Tibial nerve (tissue), 4 donors: ENCODE measurements at regions not wholly inside any gene's neighbourhood (a gene's known extent, or its start where the extent isn't known, plus 50 kb on each side); places are given as distances from the start of the nearest gene placed in this dataset.

ENCODE experiments used
- DNase-seq, 2 donors: peaks; one replicate each; pipeline ENCODE4 v3.0.0-alpha.2; 2019; ENCODE audit warnings: low spot score in 2 of 2
- H3K27ac ChIP-seq, 4 donors: fragments of 200-600 bp; sonication (generic) in 3 of 4; one replicate each; pipeline ENCODE4 v1.5.1; 2017 to 2019; ENCODE audit warnings: mild to moderate bottlenecking in 1 of 4
- H3K27me3 ChIP-seq, 2 donors: fragments of 200-600 bp; sonication (generic) in 1 of 2; one replicate each; pipeline versions ENCODE4 v1.5.1 to v1.6.0; 2017 to 2019
- H3K36me3 ChIP-seq, 3 donors: fragments of 200-600 bp; sonication (generic); one replicate each; pipeline ENCODE4 v1.5.1; 2018 to 2019
- H3K4me1 ChIP-seq, 4 donors: fragments of 200-600 bp; sonication (generic) in 3 of 4; one replicate each; pipeline ENCODE4 v1.5.1; 2017 to 2019
- H3K4me3 ChIP-seq, 4 donors: fragments of 200-600 bp; sonication (generic) in 3 of 4; one replicate each; pipeline ENCODE4 v1.5.1; 2017 to 2019; ENCODE audit warnings: mild to moderate bottlenecking in 1 of 4, moderate library complexity in 1 of 4
- H3K9me3 ChIP-seq, 4 donors: fragments of 200-600 bp; sonication (generic) in 3 of 4; one replicate each; pipeline ENCODE4 v1.5.1; 2017 to 2019
- EP300 ChIP-seq, 2 donors: sonication (generic); formaldehyde crosslinking; IDR thresholded peaks; one replicate each; pipeline ENCODE4 v1.6.1; 2017; ENCODE audit warnings: antibody characterized with exemption in 2 of 2, mild to moderate bottlenecking in 1 of 2
- POLR2A ChIP-seq, 2 donors: fragments of 450-650 bp; IDR thresholded peaks; one replicate each; pipeline ENCODE4 v1.6.1; 2017; ENCODE audit warnings: antibody characterized with exemption in 2 of 2, mild to moderate bottlenecking in 2 of 2, moderate library complexity in 2 of 2
- WGBS, 2 donors: methylation state at CpG; one replicate each; pipeline ENCODE4 v1.1.5; 2018; 5-methylcytosine and 5-hydroxymethylcytosine counted together
- TF ChIP-seq, protein P1 (sequence below), 5 experiments: fragments of 200-600 bp in 3 of 5; fragments of 450-650 bp in 2 of 5; sonication (generic) in 3 of 5; IDR thresholded peaks; one replicate each; pipeline ENCODE4 v1.5.1; 2016 to 2019; ENCODE audit warnings: antibody characterized with exemption in 5 of 5, mild to moderate bottlenecking in 3 of 5, moderate library complexity in 2 of 5

DNA sequence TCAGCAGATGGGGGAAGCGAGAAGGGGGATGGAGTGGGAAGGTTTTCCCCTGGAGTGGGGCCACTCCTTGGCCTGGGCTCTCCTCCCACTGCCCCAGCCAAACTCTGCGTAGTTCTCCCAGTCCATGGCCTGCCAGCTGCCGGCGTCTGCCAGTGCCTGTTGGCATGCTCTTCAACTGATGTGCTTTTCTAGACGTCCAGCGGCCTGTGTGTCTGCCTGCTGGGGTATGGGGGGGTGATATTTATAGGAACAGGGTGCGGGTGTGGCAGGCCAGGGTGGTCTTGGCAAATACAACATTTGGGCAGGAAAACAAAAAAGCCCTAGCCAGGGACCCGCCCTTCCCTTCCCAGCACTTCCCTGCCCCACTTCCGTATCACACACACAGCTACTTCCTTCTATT, 786.3 kb upstream of the NOVA1 start:
- Histone ChIP-seq H3K27ac (no peak overlapping the region), H3K9me3 (no peaks in the 10 kb centered on the region), H3K36me3 (no peaks in the 10 kb centered on the region), H3K4me1 (no peaks in the 10 kb centered on the region), H3K4me3 (no peak overlapping the region), H3K27me3 (no peaks in the 10 kb centered on the region)
- TF ChIP-seq POLR2A (IDR thresholded peaks at IDR 0.05) = no peak
- TF ChIP-seq, protein P1, sequence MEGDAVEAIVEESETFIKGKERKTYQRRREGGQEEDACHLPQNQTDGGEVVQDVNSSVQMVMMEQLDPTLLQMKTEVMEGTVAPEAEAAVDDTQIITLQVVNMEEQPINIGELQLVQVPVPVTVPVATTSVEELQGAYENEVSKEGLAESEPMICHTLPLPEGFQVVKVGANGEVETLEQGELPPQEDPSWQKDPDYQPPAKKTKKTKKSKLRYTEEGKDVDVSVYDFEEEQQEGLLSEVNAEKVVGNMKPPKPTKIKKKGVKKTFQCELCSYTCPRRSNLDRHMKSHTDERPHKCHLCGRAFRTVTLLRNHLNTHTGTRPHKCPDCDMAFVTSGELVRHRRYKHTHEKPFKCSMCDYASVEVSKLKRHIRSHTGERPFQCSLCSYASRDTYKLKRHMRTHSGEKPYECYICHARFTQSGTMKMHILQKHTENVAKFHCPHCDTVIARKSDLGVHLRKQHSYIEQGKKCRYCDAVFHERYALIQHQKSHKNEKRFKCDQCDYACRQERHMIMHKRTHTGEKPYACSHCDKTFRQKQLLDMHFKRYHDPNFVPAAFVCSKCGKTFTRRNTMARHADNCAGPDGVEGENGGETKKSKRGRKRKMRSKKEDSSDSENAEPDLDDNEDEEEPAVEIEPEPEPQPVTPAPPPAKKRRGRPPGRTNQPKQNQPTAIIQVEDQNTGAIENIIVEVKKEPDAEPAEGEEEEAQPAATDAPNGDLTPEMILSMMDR (IDR thresholded peaks at IDR 0.05) = no peak
- no peak for TF ChIP-seq EP300 (IDR thresholded peaks at IDR 0.05)
- DNase-seq = no peak
- 70 to 72% methylated on average over 9 of the region's 9 CpGs for WGBS, 2 donors

DNA sequence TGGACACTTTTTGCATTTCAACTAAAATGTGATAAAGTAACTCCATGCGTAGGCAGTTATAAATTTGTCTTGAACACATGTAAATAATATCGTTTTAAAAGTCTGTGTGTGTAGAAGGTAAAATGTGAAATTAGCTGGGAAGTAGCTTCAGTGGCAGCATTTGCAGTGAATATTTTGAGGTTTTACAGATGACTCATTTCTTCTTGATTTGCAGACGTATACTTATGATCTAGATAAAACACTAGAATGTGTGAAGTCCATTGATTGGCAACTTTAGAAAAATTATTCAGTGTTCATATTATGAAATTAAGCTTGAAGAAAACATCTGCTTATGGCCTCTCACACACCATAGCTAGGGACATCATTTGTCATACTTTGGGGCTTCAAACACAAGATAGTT, 788.6 kb upstream of the NOVA1 start:
- Histone ChIP-seq H3K36me3 (no peaks in the 10 kb centered on the region), H3K27ac (no peak overlapping the region), H3K4me1 (no peaks in the 10 kb centered on the region), H3K9me3 (no peaks in the 10 kb centered on the region), H3K27me3 (no peaks in the 10 kb centered on the region), H3K4me3 (no peak overlapping the region)
- DNase-seq = no peak
- TF ChIP-seq, protein P1 (IDR thresholded peaks at IDR 0.05) = no peak
- 78 to 80% methylated on average over 3 of the region's 3 CpGs for WGBS, 2 donors

DNA sequence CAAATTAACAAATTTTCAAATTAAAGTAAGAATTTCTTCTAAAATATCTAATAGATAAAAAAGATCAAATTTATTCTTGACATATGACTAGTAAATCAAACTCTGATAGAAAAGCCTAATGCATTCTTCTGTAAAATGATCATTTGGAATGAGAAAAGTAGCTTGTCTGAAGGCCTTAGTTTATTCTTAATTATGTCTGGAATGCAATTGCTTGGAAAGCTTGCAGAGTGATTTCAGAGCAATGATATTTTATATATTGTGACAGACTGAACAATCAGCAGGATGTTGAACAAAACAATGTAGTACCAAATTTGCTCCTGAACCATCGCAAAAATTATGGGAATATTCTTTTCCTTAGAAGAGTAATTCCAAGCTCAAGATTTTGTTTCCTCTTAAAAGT, 789.6 kb upstream of the NOVA1 start:
- Histone ChIP-seq H3K27ac (no peak overlapping the region), H3K36me3 (no peaks in the 10 kb centered on the region), H3K4me3 (no peak overlapping the region), H3K9me3 (no peaks in the 10 kb centered on the region), H3K4me1 (no peaks in the 10 kb centered on the region), H3K27me3 (no peaks in the 10 kb centered on the region)
- no peak for DNase-seq
- TF ChIP-seq POLR2A (IDR thresholded peaks at IDR 0.05) (no peak), EP300 (IDR thresholded peaks at IDR 0.05) (no peak)
- TF ChIP-seq, protein P1 (IDR thresholded peaks at IDR 0.05) = no peak
- 52 to 53% methylated on average over 1 of the region's 1 CpG for WGBS, 2 donors

DNA sequence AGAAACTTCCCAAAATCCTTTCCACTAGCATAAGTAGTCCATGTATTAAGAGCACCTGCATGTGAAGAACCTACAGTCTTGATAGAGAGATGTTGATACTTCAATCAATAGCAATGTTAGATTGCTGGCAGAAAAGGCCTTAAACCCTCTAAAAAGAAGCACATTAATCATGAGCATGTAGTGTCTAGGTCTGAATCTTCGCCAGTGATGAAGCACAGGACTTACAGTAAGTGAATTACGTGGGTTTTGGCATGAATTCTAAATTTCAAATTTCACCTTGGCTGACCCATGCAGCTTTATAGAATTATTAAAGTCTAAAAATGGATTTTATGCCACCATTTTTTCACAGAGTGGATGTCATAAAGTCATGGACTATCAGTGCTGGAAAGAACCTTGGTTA, 791.6 kb upstream of the NOVA1 start:
- H3K36me3 ChIP-seq = no peaks in the 10 kb centered on the region
- no peaks in the 10 kb centered on the region for H3K4me1 ChIP-seq
- H3K27me3 ChIP-seq = no peaks in the 10 kb centered on the region
- no peak overlapping the region for H3K27ac ChIP-seq
- no peak for DNase-seq
- H3K9me3 ChIP-seq = no peaks in the 10 kb centered on the region
- TF ChIP-seq POLR2A (IDR thresholded peaks at IDR 0.05) (no peak), EP300 (IDR thresholded peaks at IDR 0.05) (no peak)
- TF ChIP-seq, protein P1 (IDR thresholded peaks at IDR 0.05) = no peak
- WGBS, 2 donors = 55 to 64% methylated on average over 2 of the region's 2 CpGs
- H3K4me3 ChIP-seq = no peak overlapping the region

DNA sequence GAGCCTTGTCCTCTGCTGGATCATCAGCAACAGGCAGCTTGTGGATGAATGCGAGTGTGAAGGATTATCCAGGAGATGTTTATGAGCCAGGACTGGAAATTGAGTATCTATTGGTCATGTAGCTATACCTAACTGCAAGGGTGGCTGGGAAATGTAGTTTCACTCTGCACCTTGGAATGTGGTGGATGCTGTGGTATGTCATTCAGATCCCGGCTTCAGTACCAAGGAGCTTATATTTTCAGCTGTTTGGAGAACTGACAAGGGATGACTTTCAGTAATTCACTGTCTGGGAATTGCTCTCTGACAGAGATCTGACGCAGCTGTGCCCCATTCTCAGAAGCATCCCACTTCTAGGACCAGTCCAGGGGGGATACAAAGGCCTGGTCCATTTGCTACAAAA, 792.3 kb upstream of the NOVA1 start:
- no peaks in the 10 kb centered on the region for H3K27me3 ChIP-seq
- no peaks in the 10 kb centered on the region for H3K36me3 ChIP-seq
- H3K4me1 ChIP-seq = no peaks in the 10 kb centered on the region
- H3K4me3 ChIP-seq = no peak overlapping the region
- TF ChIP-seq EP300 (IDR thresholded peaks at IDR 0.05) = no peak
- no peak for TF ChIP-seq POLR2A (IDR thresholded peaks at IDR 0.05)
- TF ChIP-seq, protein P1 (IDR thresholded peaks at IDR 0.05) = no peak
- WGBS, 2 donors = 69 to 80% methylated on average over 3 of the region's 3 CpGs
- no peak for DNase-seq
- H3K9me3 ChIP-seq = no peaks in the 10 kb centered on the region
- H3K27ac ChIP-seq = no peak overlapping the region
